HG03108 (cell line): ENCODE measurements at regions not wholly inside any gene's neighbourhood (a gene's known extent, or its start where the extent isn't known, plus 50 kb on each side); places are given as distances from the start of the nearest gene placed in this dataset.

ENCODE experiments used
- ATAC-seq: cut with Tn5 transposase; IDR thresholded peaks from one replicate; pipeline ENCODE4 v1.9.1; 2021; ENCODE audit warnings: moderate library complexity; ENCODE audit not compliant: unreplicated experiment

- no peak for ATAC-seq
These were observed 377.3 kb downstream of the SHQ1 start for GRCh38 chr3:72470904-72471417.

- ATAC-seq = no peak
These were observed 382.4 kb downstream of the SHQ1 start for GRCh38 chr3:72465853-72466252.

- ATAC-seq = no peak
These were observed 385.2 kb downstream of the SHQ1 start for GRCh38 chr3:72463083-72463482.

GRCh38 chr3:72462595-72463011 lies 385.6 kb downstream of the SHQ1 start:
- ATAC-seq = no peak

GRCh38 chr3:72461787-72462186 lies 386.5 kb downstream of the SHQ1 start:
- ATAC-seq = no peak

GRCh38 chr3:72460205-72461174 lies 387.8 kb downstream of the SHQ1 start:
- ATAC-seq = no peak

GRCh38 chr3:72459588-72459987 lies 388.7 kb downstream of the SHQ1 start:
- no peak for ATAC-seq

- no peak for ATAC-seq
These were observed 389.9 kb downstream of the SHQ1 start for GRCh38 chr3:72458375-72458774.

GRCh38 chr3:72454441-72454840 lies 393.8 kb downstream of the SHQ1 start:
- no peak for ATAC-seq

- ATAC-seq = no peak
These were observed 394.5 kb downstream of the SHQ1 start for GRCh38 chr3:72453706-72454105.

- no peak for ATAC-seq
These were observed 395.5 kb downstream of the SHQ1 start for GRCh38 chr3:72452745-72453144.

GRCh38 chr3:72451841-72452240 lies 396.4 kb downstream of the SHQ1 start:
- ATAC-seq = no peak

- no peak for ATAC-seq
These were observed 398.7 kb downstream of the SHQ1 start for GRCh38 chr3:72449551-72449950.

- no peak for ATAC-seq
These were observed 399.4 kb downstream of the SHQ1 start for GRCh38 chr3:72448858-72449257.

- ATAC-seq = no peak
These were observed 399.8 kb downstream of the SHQ1 start for GRCh38 chr3:72448375-72448823.

GRCh38 chr3:72447059-72447946 lies 400.9 kb downstream of the SHQ1 start:
- ATAC-seq = peak; percentile 89

GRCh38 chr3:72446218-72447058 lies 401.8 kb downstream of the SHQ1 start, which contains the start of gene RYBP:
TSS of gene RYBP (minus strand) at chr3:72446621.
- peak; percentile 22 for ATAC-seq

GRCh38 chr3:72445827-72446217 lies 402.4 kb downstream of the SHQ1 start:
- no peak for ATAC-seq

GRCh38 chr3:72444656-72445223 lies 403.5 kb downstream of the SHQ1 start:
- no peak for ATAC-seq

GRCh38 chr3:72442759-72443158 lies 405.5 kb downstream of the SHQ1 start:
- ATAC-seq = no peak
